ENCODE measurements at regions not wholly inside any gene's neighbourhood (a gene's known extent, or its start where the extent isn't known, plus 50 kb on each side); places are given as distances from the start of the nearest gene placed in this dataset.

GRCh38 chr2:237016121-237016915 lies 69.4 kb upstream of the COPS8 start:
- H3K4me3 ChIP-seq (ENCODE audit: low read depth, low read length), result no peak overlapping the region
- no peak for TF ChIP-seq CTCF (IDR thresholded peaks at IDR 0.05; ENCODE audit: low read depth, low read length)

- H3K4me3 ChIP-seq (ENCODE audit: low read depth, low read length), result no peak overlapping the region
- no peak for TF ChIP-seq CTCF (IDR thresholded peaks at IDR 0.05; ENCODE audit: low read depth, low read length)
Measured at GRCh38 chr2:237020090-237020489, 65.6 kb upstream of the COPS8 start.

GRCh38 chr2:237022533-237022932 lies 63.2 kb upstream of the COPS8 start:
- TF ChIP-seq CTCF (IDR thresholded peaks at IDR 0.05; ENCODE audit: low read depth, low read length), result no peak
- H3K4me3 ChIP-seq (ENCODE audit: low read depth, low read length), result no peak overlapping the region

- H3K4me3 ChIP-seq (ENCODE audit: low read depth, low read length), result no peak overlapping the region
- no peak for TF ChIP-seq CTCF (IDR thresholded peaks at IDR 0.05; ENCODE audit: low read depth, low read length)
Measured at GRCh38 chr2:237024255-237024654, 61.4 kb upstream of the COPS8 start.

- TF ChIP-seq CTCF (IDR thresholded peaks at IDR 0.05; ENCODE audit: low read depth, low read length), result no peak
- H3K4me3 ChIP-seq (ENCODE audit: low read depth, low read length), result no peak overlapping the region
Measured at GRCh38 chr2:237025090-237025865, 60.4 kb upstream of the COPS8 start.

GRCh38 chr2:237026981-237027711 lies 58.5 kb upstream of the COPS8 start:
- no peak overlapping the region for H3K4me3 ChIP-seq (ENCODE audit: low read depth, low read length)
- peak; percentile 72 for TF ChIP-seq CTCF (IDR thresholded peaks at IDR 0.05; ENCODE audit: low read depth, low read length)

All from WI38 (cell line).